GM20000 (cell line): ENCODE measurements at regions not wholly inside any gene's neighbourhood (a gene's known extent, or its start where the extent isn't known, plus 50 kb on each side); places are given as distances from the start of the nearest gene placed in this dataset.

Source experiments
- DNase-seq: peaks from one replicate; pipeline ENCODE4 v3.0.0; 2012; ENCODE audit warnings: low spot score
- CTCF ChIP-seq: IDR thresholded peaks from 2 replicates; pipeline ENCODE4 v1.5.1; 2012; ENCODE audit warnings: mild to moderate bottlenecking, control low read depth; ENCODE audit errors: extremely low read depth, missing control alignments

DNA sequence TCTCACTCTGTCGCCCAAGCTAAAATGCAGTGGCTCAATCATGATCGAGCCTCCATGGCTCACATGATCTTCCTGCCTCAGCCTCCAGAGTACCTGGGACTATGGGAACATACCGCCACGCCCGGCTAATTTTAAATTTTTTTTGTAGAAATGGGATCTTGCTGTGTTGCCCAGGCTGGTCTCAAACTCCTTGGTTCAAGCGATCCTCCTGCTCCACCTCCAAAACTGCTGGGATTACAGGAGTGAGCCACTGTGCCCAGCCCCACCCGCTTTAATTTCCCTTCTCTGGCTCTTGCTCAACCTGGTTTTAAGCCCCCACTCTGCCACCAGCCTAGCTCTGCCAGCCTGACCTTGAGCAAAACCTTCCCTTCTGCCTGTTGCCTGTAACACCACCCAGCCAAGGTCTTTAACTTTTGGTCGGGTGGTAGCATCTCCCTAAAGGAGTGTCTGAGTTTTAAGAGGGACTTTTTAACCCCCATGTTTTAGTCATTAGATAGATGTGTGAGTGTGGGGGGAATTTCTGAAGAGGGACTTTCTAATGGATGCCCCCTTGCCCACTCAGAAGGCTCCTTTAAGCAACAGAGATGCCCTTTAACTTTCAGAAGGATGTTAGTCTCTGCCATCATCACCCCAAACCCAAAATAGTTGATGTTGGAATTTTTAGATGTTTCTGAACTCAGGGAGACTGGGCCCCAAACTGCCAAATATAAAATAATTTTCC lies 71.8 kb upstream of the FOXP4 start:
- no peak for TF ChIP-seq CTCF
- no peak for DNase-seq

- no peak for DNase-seq
- no peak for TF ChIP-seq CTCF
Observed at GRCh38 chr6:41475164-41475563, 71.0 kb upstream of the FOXP4 start.

GRCh38 chr6:41475737-41476357 lies 70.3 kb upstream of the FOXP4 start:
- no peak for TF ChIP-seq CTCF
- no peak for DNase-seq

- no peak for TF ChIP-seq CTCF
- DNase-seq, result no peak
Observed at GRCh38 chr6:41476401-41476800, 69.8 kb upstream of the FOXP4 start.

- no peak for DNase-seq
- TF ChIP-seq CTCF, result no peak
Observed at GRCh38 chr6:41477572-41477971, 68.6 kb upstream of the FOXP4 start.

- DNase-seq, result no peak
- TF ChIP-seq CTCF, result no peak
Observed at GRCh38 chr6:41483943-41484342, 62.2 kb upstream of the FOXP4 start.

DNA sequence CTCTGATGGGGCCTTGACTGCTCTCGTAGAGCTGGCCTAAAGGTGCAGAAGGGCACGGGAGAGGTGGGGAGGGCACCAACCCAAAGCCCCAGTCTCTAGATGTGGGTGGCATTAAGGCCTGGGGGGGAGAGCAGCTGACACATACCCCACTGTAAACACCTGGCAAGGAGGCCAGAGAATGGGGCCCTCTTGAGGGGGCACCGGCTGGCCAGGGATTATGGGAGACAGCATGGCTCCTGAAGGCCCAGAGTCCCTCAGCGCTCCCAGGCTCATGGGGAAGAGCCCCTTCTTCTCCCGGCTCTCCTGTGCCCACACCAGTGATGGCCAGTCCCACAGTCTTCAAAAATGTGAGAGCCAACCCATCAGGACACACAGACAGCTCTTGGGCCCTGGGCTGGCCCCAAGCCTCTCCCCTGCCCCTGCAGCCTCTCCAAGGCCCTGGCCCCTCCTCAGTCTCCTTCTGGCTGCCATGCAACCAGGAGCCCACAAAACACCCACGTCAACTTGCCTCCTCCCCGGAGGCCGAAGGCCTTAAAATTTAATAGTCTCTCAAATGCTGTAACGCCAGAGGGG lies 58.2 kb upstream of the FOXP4 start:
- no peak for TF ChIP-seq CTCF
- no peak for DNase-seq
